Spleen (tissue), 7 donors: ENCODE measurements at regions not wholly inside any gene's neighbourhood (a gene's known extent, or its start where the extent isn't known, plus 50 kb on each side); places are given as distances from the start of the nearest gene placed in this dataset.

ENCODE experiments used
- CTCF ChIP-seq, 11 experiments: fragments of 200-600 bp in 7 of 11; fragments of 450-650 bp in 4 of 11; sonication (generic) in 4 of 11; IDR thresholded peaks in 8 of 11; conservative IDR thresholded peaks in 3 of 11; 1 replicate in 7 of 11; 2 replicates in 4 of 11; pipeline versions ENCODE4 v1.4.0 to v1.8.0; 2016 to 2021; ENCODE audit warnings: antibody characterized with exemption in 11 of 11, inconsistent platforms in 4 of 11, mild to moderate bottlenecking in 1 of 11
- POLR2A ChIP-seq, 3 donors: fragments of 450-650 bp; IDR thresholded peaks; one replicate each; pipeline ENCODE4 v1.5.1; 2017; ENCODE audit warnings: antibody characterized with exemption in 3 of 3, mild to moderate bottlenecking in 1 of 3
- donor health status: DM: no; HTN: no; CAD: no; lungs with moderate emphysema.
- donor health status: DM: no; HTN: no; CAD: no.
- donor health status: DM: no; HTN: no; CAD: no.

GRCh38 chr15:81852411-81853149 lies 193.2 kb downstream of the MEX3B start:
- TF ChIP-seq CTCF (IDR thresholded peaks at IDR 0.05 in 8 of 11, conservative IDR thresholded peaks at IDR 0.05 in 3 of 11) (no peak), POLR2A (IDR thresholded peaks at IDR 0.05) (no peak)
